Karpas-422 (cell line): ENCODE measurements at regions not wholly inside any gene's neighbourhood (a gene's known extent, or its start where the extent isn't known, plus 50 kb on each side); places are given as distances from the start of the nearest gene placed in this dataset.

ENCODE experiments used
- DNase-seq: peaks from one replicate; pipeline ENCODE4 v3.0.0-alpha.2; 2015
- H2AFZ ChIP-seq: fragments of 200-600 bp; sonication (generic); 2 replicates; pipeline ENCODE4 v1.6.1; 2014; ENCODE audit warnings: antibody characterized with exemption, low read length, mixed read lengths
- H3K27ac ChIP-seq: fragments of 200-600 bp; sonication (generic); 2 replicates; pipeline ENCODE4 v1.5.1; 2014; ENCODE audit warnings: mild to moderate bottlenecking, low read length, moderate library complexity
- H3K27me3 ChIP-seq: fragments of 200-600 bp; sonication (generic); 2 replicates; pipeline ENCODE4 v1.6.1; 2014; ENCODE audit warnings: low read length, mixed read lengths
- H3K36me3 ChIP-seq: fragments of 200-600 bp; sonication (generic); 2 replicates; pipeline ENCODE4 v1.6.1; 2014; ENCODE audit warnings: low read length, mixed read lengths; ENCODE audit not compliant: insufficient read depth
- H3K4me1 ChIP-seq: fragments of 200-600 bp; sonication (generic); 2 replicates; pipeline ENCODE4 v1.6.1; 2014; ENCODE audit warnings: mild to moderate bottlenecking, low read length, mixed read lengths
- H3K4me2 ChIP-seq: fragments of 200-600 bp; sonication (generic); 2 replicates; pipeline ENCODE4 v1.6.1; 2014; ENCODE audit warnings: low read length, low read depth, mild to moderate bottlenecking; ENCODE audit not compliant: poor library complexity, severe bottlenecking
- H3K4me3 ChIP-seq: fragments of 200-600 bp; sonication (generic); 2 replicates; pipeline ENCODE4 v1.5.1; 2014; ENCODE audit warnings: mild to moderate bottlenecking, antibody characterized with exemption, low read length, mixed read lengths
- H3K79me2 ChIP-seq: fragments of 200-600 bp; sonication (generic); 2 replicates; pipeline ENCODE4 v1.6.1; 2014; ENCODE audit warnings: mild to moderate bottlenecking, low read length, mixed read lengths
- H3K9ac ChIP-seq: fragments of 200-600 bp; sonication (generic); 2 replicates; pipeline ENCODE4 v1.6.0; 2014; ENCODE audit warnings: low read length
- H3K9me2 ChIP-seq: fragments of 200-600 bp; sonication (generic), shearing (Covaris generic); replicated peaks from 2 replicates; pipeline ENCODE4 v1.6.0; 2014; ENCODE audit warnings: mild to moderate bottlenecking, low read length, moderate library complexity; ENCODE audit not compliant: insufficient read depth
- H3K9me3 ChIP-seq: fragments of 300-700, 200-600 bp; sonication (generic); 2 replicates; pipeline ENCODE4 v1.6.1; 2014; ENCODE audit warnings: low read length, mixed read lengths
- H4K20me1 ChIP-seq: fragments of 200-600 bp; sonication (generic); 2 replicates; pipeline ENCODE4 v1.6.1; 2014; ENCODE audit warnings: mild to moderate bottlenecking, antibody characterized with exemption, low read length, low read depth; ENCODE audit not compliant: insufficient read depth

GRCh38 chr2:16197504-16198147, 257.3 kb downstream of the MYCN start:
- Histone ChIP-seq H3K79me2 (no peaks in the 10 kb centered on the region), H3K27ac (no peak overlapping the region), H3K27me3 (no peaks in the 10 kb centered on the region), H3K9me3 (no peaks in the 10 kb centered on the region), H3K4me1 (no peaks in the 10 kb centered on the region), H3K36me3 (no peaks in the 10 kb centered on the region), H3K4me2 (no peak overlapping the region), H3K9ac (no peak overlapping the region), H3K9me2 (no peaks in the 10 kb centered on the region), H2AFZ (no peak overlapping the region), H4K20me1 (no peaks in the 10 kb centered on the region), H3K4me3 (no peak overlapping the region)
- DNase-seq, result no peak

- H3K4me2 ChIP-seq, result no peak overlapping the region
Observed at GRCh38 chr2:16196687-16197503, 256.5 kb downstream of the MYCN start.

DNA sequence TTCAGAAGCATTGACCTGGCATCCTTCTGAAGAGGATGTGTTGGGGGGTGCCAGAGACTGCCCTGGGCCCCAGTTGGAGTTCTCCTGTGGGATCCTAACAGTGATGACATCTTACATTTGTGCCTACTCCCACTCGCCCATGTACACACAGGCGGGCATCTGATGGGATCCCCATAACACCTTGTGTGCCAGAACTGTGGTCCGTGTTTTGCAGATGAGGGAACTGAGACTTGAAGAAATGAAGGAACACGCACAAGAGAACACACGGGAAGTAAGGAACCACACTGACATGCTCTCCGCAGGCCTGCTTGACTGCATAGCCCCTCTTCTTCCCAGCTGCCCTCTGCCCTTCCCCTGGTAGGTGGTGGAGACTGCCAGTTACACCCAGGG, 255.3 kb downstream of the MYCN start:
- no peak for DNase-seq
- Histone ChIP-seq H2AFZ (no peak overlapping the region), H3K36me3 (no peaks in the 10 kb centered on the region)

More at GRCh38 chr2:16196687-16197503, 256.5 kb downstream of the MYCN start:
- no peak overlapping the region for H3K4me3 ChIP-seq
- no peak overlapping the region for H3K27ac ChIP-seq
- DNase-seq, result no peak
- H3K4me1 ChIP-seq, result no peaks in the 10 kb centered on the region
- H4K20me1 ChIP-seq, result no peaks in the 10 kb centered on the region
- no peaks in the 10 kb centered on the region for H3K9me2 ChIP-seq
- no peaks in the 10 kb centered on the region for H3K9me3 ChIP-seq
- no peaks in the 10 kb centered on the region for H3K79me2 ChIP-seq
- H2AFZ ChIP-seq, result no peak overlapping the region
- no peaks in the 10 kb centered on the region for H3K27me3 ChIP-seq
- no peaks in the 10 kb centered on the region for H3K36me3 ChIP-seq
- H3K9ac ChIP-seq, result no peak overlapping the region

DNA sequence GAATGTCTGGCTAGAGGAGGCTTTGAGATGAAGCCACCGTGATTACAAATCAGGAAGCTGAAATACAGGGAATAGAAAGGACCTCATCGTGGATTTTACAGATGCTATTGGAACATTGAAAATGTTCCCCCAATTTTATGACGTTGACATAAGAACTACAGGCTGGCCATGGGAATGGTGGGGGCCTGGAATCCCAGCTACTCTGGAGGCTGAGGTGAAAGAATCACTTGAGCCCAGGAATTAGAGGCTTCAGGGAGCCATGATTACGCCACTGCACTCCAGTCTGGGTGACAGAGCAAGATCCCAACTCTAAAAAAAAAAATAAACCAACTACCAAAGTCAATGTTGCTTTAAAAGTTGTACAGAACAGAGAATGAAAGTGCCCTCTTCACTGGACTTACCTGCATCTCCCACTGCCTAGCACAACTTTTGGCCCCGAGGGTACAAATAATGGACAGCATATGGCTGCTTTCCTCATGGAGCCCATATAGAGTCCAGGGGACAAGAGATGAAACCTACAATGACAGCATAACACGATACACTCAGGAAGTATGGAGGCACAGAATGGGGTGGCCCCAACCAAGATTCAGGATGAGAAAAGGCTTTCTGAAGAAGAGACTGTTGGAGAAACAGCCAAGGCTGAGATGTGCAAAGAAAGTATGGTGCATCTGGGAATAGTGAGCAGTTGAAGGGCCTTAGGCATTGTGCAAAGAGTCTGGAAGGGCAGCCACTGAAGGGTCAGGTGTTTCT, 254.8 kb downstream of the MYCN start:
- H3K9ac ChIP-seq, result no peak overlapping the region
- no peak overlapping the region for H2AFZ ChIP-seq
- no peak for DNase-seq
- H3K36me3 ChIP-seq, result no peaks in the 10 kb centered on the region
- no peaks in the 10 kb centered on the region for H3K4me1 ChIP-seq
- no peak overlapping the region for H3K27ac ChIP-seq
- H3K27me3 ChIP-seq, result no peaks in the 10 kb centered on the region
- H3K79me2 ChIP-seq, result no peaks in the 10 kb centered on the region
- no peak overlapping the region for H3K4me3 ChIP-seq
- no peak overlapping the region for H3K4me2 ChIP-seq
- no peaks in the 10 kb centered on the region for H3K9me2 ChIP-seq
- no peaks in the 10 kb centered on the region for H4K20me1 ChIP-seq
- no peaks in the 10 kb centered on the region for H3K9me3 ChIP-seq

More for the DNA sequence above, 255.3 kb downstream of the MYCN start:
- Histone ChIP-seq H3K9me2 (no peaks in the 10 kb centered on the region), H3K9ac (no peak overlapping the region), H3K27ac (no peak overlapping the region), H3K79me2 (no peaks in the 10 kb centered on the region), H3K9me3 (no peaks in the 10 kb centered on the region), H4K20me1 (no peaks in the 10 kb centered on the region), H3K4me3 (no peak overlapping the region), H3K27me3 (no peaks in the 10 kb centered on the region), H3K4me2 (no peak overlapping the region), H3K4me1 (no peaks in the 10 kb centered on the region)

- no peak for DNase-seq
- H3K9me3 ChIP-seq, result no peaks in the 10 kb centered on the region
- no peaks in the 10 kb centered on the region for H3K9me2 ChIP-seq
- no peak overlapping the region for H3K9ac ChIP-seq
- H3K27me3 ChIP-seq, result no peaks in the 10 kb centered on the region
- no peak overlapping the region for H3K27ac ChIP-seq
- H3K4me1 ChIP-seq, result no peaks in the 10 kb centered on the region
- H3K4me3 ChIP-seq, result no peak overlapping the region
- no peaks in the 10 kb centered on the region for H3K36me3 ChIP-seq
- no peaks in the 10 kb centered on the region for H3K79me2 ChIP-seq
- H2AFZ ChIP-seq, result no peak overlapping the region
- no peaks in the 10 kb centered on the region for H4K20me1 ChIP-seq
- no peak overlapping the region for H3K4me2 ChIP-seq
Observed at GRCh38 chr2:16194530-16194929, 254.2 kb downstream of the MYCN start.

GRCh38 chr2:16194096-16194390, 253.7 kb downstream of the MYCN start:
- no peaks in the 10 kb centered on the region for H3K36me3 ChIP-seq
- no peaks in the 10 kb centered on the region for H3K4me1 ChIP-seq
- no peaks in the 10 kb centered on the region for H3K9me2 ChIP-seq
- H3K4me2 ChIP-seq, result no peak overlapping the region
- no peaks in the 10 kb centered on the region for H3K27me3 ChIP-seq
- no peak overlapping the region for H3K9ac ChIP-seq
- DNase-seq, result no peak
- no peak overlapping the region for H3K4me3 ChIP-seq
- H2AFZ ChIP-seq, result no peak overlapping the region
- no peaks in the 10 kb centered on the region for H3K79me2 ChIP-seq
- no peaks in the 10 kb centered on the region for H4K20me1 ChIP-seq
- H3K9me3 ChIP-seq, result no peaks in the 10 kb centered on the region
- no peak overlapping the region for H3K27ac ChIP-seq

- Histone ChIP-seq H3K4me2 (no peak overlapping the region), H3K9ac (no peak overlapping the region), H3K79me2 (no peaks in the 10 kb centered on the region), H3K9me2 (no peaks in the 10 kb centered on the region), H3K9me3 (no peaks in the 10 kb centered on the region), H3K4me1 (no peaks in the 10 kb centered on the region), H3K36me3 (no peaks in the 10 kb centered on the region), H3K27ac (no peak overlapping the region), H2AFZ (no peak overlapping the region), H3K4me3 (no peak overlapping the region), H4K20me1 (no peaks in the 10 kb centered on the region), H3K27me3 (no peaks in the 10 kb centered on the region)
- no peak for DNase-seq
Observed at GRCh38 chr2:16192416-16193216, 252.3 kb downstream of the MYCN start.
